ENCODE measurements at regions not wholly inside any gene's neighbourhood (a gene's known extent, or its start where the extent isn't known, plus 50 kb on each side); places are given as distances from the start of the nearest gene placed in this dataset.

GRCh38 chr12:118813778-118814357 is 167.5 kb upstream of the SRRM4 start:
- TF ChIP-seq POLR2AphosphoS5 (IDR thresholded peaks at IDR 0.05; ENCODE audit: low read depth, low read length) = no peak
- no peak for TF ChIP-seq POLR2A (IDR thresholded peaks at IDR 0.05; ENCODE audit: low read depth, low read length)

Data from GM12892 (cell line).